GM18867 (cell line): ENCODE measurements at regions not wholly inside any gene's neighbourhood (a gene's known extent, or its start where the extent isn't known, plus 50 kb on each side); places are given as distances from the start of the nearest gene placed in this dataset.

Source experiments
- ATAC-seq: cut with Tn5 transposase; IDR thresholded peaks from one replicate; pipeline ENCODE4 v1.9.1; 2021; ENCODE audit warnings: mild to moderate bottlenecking, moderate library complexity; ENCODE audit not compliant: unreplicated experiment

DNA sequence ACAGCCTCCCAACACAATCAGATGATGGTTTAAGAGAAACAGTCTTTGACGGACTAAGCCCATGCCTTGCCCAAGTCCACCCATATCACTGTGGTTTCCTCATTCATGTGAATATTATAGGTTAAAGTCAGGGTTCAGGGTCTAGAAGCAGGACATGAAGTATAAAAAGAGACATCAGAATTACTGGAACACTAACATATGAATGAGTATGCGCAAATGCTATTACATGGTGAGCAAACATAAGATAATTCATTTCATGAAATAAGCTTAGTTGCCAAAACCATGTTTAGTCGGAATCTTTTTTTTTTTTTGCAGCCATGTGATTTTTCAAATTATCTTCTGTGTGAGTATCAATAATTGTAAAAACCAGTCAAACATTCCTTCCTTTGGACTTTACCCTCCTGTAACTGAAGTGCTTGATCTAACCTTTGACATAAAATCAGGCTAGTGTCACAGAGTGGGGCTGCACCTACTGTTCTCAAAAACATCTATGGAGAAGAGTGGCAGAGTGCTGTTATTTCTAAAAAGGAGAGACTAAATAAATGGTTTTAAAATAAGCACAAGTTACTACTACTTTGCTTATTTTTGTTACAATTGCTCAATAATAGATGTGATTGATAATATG lies 84.9 kb upstream of the NRIP1 start:
- ATAC-seq, result no peak

- no peak for ATAC-seq
Measured at GRCh38 chr21:15151385-15152103, 86.7 kb upstream of the NRIP1 start.

DNA sequence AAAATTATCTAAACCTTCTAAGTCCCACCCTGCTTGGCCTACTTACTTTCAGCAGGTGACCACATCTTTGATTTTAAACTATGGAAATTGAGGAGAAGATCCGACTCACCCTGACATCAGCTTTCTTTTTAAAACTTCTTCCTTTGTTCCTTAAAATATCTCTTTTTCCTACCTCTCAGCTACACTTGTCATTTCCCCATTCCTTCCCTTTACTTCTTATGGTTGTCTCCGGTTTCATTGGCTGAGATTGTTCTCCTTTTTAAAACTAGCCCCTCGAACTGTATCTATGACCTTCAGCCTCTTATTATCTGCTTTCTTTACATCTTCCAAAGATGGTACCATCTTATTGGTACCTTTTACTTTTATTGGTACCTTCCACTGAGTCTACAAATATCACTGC lies 87.8 kb upstream of the NRIP1 start:
- ATAC-seq, result no peak

DNA sequence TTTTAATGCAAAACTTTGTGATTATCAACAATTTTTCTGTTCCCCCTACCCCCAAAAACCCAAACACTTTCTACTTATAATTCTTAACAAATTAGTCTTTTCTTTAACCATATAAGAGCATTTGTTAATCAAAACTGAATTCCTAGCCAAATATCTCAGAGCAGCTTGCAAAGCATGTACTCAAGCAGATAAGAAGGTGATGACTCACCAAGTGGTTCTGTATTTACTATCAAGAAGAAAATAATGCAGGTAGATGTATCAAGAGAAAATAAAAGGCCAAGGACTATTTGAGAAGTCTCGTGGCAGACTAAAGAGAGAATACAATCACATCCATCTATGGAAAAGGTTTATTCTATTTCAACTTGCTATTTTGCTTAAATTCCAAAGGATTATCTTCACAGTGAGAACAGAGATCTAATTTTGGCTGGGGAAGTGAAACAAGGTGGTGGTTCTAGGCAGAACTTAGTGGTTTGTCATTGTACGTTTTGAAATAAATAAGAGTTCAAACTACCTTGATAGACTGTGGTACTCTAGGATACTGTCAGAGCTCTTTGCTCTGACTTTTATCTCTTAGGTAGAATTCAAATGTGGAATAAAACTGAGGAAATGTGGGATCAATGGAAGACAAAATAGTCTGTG lies 94.7 kb upstream of the NRIP1 start:
- peak; percentile 69 for ATAC-seq

DNA sequence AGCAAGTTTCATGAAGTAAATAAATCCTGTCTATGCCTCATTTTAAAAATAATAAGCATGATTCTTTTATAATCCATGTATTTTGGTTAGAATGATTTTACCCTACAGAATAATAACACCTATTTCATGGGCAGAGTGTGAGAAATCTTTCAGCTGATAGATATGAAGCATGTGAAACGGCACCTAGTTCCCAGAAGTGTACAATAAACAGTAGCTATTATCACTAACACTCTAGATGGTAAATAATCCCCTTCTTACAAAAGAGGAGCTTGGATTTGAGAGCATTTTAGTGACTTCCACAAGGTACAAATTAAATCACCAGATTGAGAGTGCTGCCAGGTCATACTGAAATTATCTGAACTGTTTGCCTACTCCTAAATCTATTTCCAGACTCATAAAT lies 95.3 kb upstream of the NRIP1 start:
- ATAC-seq, result no peak

DNA sequence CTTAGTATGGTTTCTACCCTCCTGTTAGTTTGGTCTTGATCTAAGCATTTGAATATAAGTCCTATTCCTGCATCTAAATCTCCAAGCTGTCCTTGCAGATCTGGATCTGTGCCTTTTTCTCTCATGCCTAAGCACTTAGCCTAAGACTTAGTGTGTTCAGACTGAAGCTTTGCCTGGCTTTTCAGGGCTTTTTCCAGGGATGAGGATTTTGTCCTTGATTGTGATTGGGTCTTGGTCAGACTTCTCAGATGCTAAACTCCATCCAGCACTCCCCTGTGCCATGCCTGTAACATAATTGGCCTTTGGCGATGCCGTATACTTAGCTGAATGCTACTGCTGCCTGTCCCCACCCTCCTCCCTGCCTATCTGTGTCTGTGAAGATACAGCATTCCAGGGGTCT lies 98.1 kb upstream of the NRIP1 start:
- no peak for ATAC-seq

DNA sequence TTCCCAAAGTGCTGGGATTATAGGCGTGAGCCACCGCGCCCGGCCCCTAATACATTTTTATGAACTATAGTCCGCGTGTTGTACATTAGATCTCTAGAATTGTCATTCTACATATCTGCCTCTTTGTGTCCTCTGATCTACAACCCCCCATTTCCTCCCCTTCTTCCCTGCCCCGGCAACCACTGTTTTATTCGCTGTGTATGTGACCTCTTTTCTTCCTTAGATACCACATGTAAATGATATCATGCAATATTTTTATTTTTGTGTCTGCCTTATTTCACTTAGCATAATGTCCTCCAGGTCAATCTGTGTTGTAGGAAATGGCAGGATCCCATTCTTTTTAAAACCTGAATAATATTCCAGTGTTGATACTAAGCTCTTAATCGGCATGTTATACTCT lies 99.5 kb upstream of the NRIP1 start:
- no peak for ATAC-seq

DNA sequence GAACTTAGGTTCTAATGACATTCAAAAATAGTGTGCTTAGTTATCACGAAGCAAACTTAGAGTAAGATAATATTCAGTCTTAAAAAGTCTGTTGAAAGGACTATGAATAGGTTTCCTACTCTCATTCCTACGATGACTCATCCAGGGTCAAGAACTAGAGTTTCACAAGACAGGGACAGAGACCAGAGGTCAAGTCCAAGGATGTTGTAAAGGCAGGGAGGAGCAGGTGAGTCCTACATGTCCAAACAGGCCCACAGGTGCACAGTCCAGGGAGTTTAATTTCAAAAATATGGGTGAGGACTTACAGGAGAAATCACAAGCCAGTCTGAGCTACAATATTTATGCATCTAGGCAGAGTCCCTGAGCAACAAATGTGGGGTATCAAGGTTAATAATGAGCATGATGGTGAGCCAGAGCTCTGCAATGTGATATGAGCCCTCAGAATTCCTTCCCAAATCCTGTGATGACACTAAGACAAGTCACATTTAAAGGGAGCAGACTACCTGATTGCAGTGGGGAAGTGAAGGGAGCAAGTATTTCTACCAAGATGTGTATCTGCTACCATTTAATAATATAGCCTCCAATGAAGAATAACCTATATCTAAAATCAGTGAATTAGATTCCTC lies 100.0 kb upstream of the NRIP1 start:
- ATAC-seq, result no peak

- no peak for ATAC-seq
Measured at GRCh38 chr21:15170614-15171013, 105.8 kb upstream of the NRIP1 start.

GRCh38 chr21:15171546-15171945 lies 106.7 kb upstream of the NRIP1 start:
- no peak for ATAC-seq

DNA sequence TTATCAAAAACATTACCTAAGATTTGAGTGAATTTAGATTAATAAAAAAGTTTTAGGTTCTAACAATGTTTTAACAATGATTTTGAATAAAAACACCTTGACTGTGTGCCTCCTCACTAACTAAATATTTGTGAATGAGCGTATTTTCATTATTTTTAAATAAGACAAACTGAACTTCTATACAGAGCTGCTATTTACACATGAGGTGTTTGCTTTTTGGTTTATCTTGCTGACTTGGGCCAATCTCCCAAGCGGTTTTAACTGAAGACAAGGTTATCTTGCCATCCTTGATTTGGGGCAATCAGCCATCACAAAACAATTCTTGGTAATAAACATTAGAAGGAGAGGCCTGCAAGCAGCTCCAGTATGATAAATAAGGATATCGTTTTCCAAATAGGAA lies 108.2 kb upstream of the NRIP1 start:
- ATAC-seq, result no peak

DNA sequence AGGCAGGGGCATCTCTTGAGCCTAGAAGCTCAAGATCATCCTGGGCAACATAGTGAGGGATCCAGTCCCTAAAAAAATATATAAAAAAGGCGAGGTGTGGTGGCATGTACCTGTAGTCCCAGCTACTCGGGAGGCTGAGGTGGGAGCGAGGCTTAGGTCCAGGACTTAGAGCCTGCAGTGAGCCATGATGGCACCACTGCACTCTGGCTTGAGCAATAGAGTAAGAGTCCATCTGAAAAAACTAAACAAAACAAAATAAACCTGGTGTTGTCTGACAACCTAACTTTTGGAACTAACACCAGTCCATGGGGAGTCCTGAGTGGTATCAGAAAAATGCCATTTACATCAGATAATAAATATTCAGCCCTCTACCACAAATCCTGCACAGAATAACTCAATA lies 110.1 kb upstream of the NRIP1 start:
- no peak for ATAC-seq

- no peak for ATAC-seq
Measured at GRCh38 chr21:15182731-15183130, 117.9 kb upstream of the NRIP1 start.

GRCh38 chr21:15183813-15184257 lies 119.0 kb upstream of the NRIP1 start:
- ATAC-seq, result no peak

- no peak for ATAC-seq
Measured at GRCh38 chr21:15190412-15190811, 125.6 kb upstream of the NRIP1 start.

GRCh38 chr21:15190837-15191236 lies 126.0 kb upstream of the NRIP1 start:
- ATAC-seq, result no peak

GRCh38 chr21:15191342-15191741 lies 126.5 kb upstream of the NRIP1 start:
- no peak for ATAC-seq

GRCh38 chr21:15192243-15192642 lies 127.4 kb upstream of the NRIP1 start:
- no peak for ATAC-seq

GRCh38 chr21:15193937-15194336 lies 129.1 kb upstream of the NRIP1 start:
- ATAC-seq, result no peak

- no peak for ATAC-seq
Measured at GRCh38 chr21:15195104-15195503, 130.3 kb upstream of the NRIP1 start.

DNA sequence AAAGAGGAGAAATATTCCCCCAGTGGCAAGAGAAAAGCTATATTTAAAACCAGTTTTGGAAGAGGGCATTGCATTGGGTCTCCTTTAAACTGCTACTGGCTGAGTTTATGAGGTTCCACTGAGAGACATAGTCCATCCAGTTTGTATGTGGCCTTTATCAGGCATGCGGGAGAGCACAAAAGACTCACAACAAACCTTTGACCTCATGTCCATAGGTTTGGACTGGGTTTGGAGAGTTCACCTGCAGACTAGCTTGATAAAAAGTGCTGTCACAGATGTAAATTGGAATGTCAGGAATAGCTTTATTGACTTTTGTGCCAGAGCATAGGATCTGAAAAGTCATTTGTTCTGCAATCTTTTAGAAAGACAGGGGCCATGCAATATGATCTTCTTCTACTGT lies 131.0 kb upstream of the NRIP1 start:
- no peak for ATAC-seq

DNA sequence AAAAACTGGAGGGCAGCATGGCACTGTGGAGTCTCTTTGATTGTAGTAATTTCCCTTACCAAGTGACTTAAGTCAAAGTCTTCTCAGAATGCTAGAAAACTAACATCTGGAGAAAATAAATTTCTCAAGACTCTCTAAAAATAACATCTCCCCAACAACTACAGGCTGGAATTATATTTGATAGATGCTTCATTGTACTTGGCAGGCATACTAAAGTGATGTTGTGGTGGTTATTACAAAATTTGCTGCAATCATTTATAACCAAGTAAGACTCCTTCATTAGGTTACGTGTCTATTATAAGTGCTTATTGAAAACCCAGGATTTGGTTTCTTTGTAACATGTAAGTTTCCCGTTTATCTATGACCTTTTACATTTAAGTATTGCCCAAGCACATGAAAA lies 132.9 kb upstream of the NRIP1 start:
- ATAC-seq, result no peak
